ENCODE measurements at regions not wholly inside any gene's neighbourhood (a gene's known extent, or its start where the extent isn't known, plus 50 kb on each side); places are given as distances from the start of the nearest gene placed in this dataset.

- DNase-seq (ENCODE audit: low spot score), result no peak
- intact Hi-C loops (cut with DNase I), result no loop called here
- no peak for ATAC-seq
These were observed 213.6 kb upstream of the TBX20 start for GRCh38 chr7:35467456-35467978.

DNA sequence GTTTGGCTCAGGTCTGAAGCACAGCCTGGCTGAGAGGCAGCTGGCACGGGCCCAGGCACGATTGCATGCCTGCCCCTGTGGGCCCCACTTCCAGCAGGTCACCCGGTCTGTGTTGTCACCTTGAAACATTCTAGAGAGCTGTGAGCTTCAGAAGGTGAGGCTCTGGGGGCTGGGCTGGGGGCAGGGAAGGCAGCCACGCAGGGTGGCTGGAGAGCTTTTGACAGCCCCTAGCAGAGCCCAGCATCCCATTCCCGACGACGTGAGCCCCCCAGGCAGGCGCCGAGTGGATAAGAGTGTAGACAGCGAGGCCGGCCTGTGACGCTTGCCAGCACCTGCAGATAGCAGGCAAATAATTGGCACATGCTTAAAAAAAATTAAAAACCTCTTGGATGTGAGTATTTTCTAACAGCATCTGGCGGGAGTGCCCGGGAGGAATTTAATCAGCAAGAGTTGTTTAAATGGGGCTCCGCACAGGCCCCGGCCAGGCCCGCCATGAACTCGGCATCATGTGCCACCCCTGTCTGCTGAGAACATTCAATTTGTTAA, 212.0 kb upstream of the TBX20 start:
- intact Hi-C loops (cut with DNase I), result no loop called here
- DNase-seq (ENCODE audit: low spot score) (no peak), ATAC-seq (no peak)

DNA sequence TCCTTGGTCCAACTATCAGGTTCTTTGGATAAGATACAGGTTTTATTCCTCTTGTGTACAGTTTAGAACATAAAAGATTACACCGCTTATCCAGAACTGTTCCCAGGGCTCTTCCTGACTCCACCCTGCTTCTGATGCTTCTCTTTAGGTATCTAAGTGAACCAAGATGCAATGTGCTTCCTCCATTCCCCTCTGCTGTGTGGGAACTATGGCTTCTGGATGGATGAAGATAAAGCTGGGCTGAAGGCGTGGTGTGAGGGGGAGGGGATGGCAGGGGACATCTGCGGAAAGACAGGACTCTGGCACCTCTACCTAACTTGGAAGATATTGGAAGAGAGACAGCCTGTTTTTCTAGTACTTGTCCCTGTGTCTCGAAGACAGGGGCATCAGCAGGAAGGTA, 209.9 kb upstream of the TBX20 start:
- ATAC-seq (no peak), DNase-seq (ENCODE audit: low spot score) (no peak)
- intact Hi-C loops (cut with DNase I), result no loop called here

- intact Hi-C loops (cut with DNase I), result no loop called here
- ATAC-seq (no peak), DNase-seq (ENCODE audit: low spot score) (no peak)
These were observed 209.3 kb upstream of the TBX20 start for GRCh38 chr7:35463176-35463700.

GRCh38 chr7:35454575-35455385, 200.9 kb upstream of the TBX20 start:
- ATAC-seq, result no peak
- no peak for DNase-seq (ENCODE audit: low spot score)
- intact Hi-C loops (cut with DNase I), result loop anchor here (1.0 kb wide), 1 partner anchor 42 kb away; no protein-coding TSS in a partner anchor

DNA sequence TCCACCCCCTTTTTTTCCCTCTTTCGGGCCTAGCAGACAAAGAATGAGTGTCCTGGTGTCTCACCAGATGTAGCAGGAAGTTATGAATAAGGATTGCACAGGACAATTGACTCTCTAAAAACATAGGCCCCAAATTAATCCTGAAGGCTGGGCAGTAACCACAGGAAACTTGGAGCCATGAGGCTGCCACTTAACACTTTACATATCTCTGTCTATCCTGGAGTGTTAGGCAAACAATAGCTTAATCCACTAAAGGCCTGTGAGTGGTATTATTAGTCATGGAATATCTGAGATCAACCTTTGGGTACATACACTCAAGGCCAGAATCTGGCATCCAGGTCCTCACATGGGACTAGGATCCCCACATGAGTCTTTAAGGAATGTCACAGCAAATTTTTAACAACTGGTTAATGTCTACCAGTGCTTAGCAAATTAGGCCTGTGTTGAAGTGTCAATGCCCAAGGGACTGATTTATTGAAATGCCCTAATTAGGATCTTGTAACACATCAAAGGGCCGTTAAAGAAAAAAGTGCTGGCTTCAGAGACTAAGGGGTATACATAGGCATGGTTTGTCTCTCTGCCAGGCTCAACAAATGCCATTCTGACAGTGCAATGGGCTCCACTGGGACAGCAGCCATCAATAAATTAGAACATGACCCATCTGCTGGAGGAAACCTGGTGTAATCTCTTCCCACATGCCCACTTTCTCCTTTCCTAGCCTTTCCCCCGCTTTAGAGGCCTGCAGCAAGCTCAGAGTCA, 196.7 kb upstream of the TBX20 start:
- no peak for ATAC-seq
- no peak for DNase-seq (ENCODE audit: low spot score)
- intact Hi-C loops (cut with DNase I), result no loop called here

DNA sequence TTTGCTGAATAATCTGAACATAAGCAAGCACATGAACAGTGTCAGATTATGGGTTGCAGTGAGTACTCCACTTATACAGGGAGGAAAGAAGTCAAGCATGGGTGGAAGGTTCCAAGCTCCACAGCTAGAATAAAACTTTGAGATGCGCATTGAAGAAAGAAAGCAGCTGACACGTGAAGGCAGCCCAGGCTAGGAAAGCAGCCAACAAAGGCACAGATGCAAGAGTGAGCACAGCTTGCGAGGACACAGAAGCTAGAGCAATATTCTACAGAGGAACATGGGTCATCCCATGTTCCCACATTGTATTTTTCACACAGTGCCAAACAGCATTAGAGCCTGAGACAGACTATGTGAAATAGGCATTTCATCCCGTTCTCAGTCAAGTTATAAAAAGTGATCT, 194.6 kb upstream of the TBX20 start:
- DNase-seq (ENCODE audit: low spot score) (no peak), ATAC-seq (no peak)
- intact Hi-C loops (cut with DNase I), result no loop called here

DNA sequence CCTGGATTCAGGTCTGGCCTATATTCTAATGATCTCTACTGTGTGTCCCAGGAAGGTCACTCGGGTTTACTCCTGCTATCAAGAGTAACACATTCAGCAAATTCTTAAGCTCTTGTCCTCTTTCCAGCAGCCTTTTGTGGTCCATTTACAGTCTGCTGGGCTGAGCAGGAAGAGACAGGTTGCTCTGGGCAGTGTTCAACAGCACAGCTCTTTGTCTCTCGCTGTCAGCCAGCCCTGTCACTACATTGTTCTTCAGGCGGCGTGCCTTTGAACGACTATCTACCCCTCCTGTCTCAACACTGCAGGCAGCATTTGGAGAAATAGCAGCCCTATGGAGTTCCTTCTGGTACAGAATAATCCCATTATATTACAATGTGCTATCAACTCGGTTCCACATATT, 192.2 kb upstream of the TBX20 start:
- intact Hi-C loops (cut with DNase I), result no loop called here
- no peak for DNase-seq (ENCODE audit: low spot score)
- ATAC-seq, result no peak

- intact Hi-C loops (cut with DNase I), result no loop called here
- DNase-seq (ENCODE audit: low spot score) (no peak), ATAC-seq (no peak)
These were observed 183.8 kb upstream of the TBX20 start for GRCh38 chr7:35437619-35438275.

DNA sequence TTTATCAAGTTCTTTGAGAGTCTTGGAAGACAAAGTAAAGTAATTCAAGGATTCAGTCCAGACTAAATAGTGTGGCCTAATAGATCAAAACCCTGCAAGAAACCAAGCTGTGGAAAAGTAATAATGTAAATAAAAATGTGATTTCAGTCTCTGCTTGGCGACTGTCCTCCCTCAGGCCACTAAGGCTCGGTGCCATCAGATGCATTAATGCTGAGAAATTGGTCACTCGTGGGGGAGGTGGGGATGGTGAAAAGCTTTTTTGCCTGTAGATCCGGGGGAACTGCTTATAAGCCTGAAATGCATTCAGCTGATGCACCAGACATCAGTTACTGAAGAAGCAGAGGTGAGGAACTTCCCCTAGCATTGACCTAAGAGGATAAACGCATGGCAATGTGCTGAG, 182.6 kb upstream of the TBX20 start:
- ATAC-seq (no peak), DNase-seq (ENCODE audit: low spot score) (no peak)
- intact Hi-C loops (cut with DNase I), result no loop called here

GRCh38 chr7:35430547-35431153, 176.8 kb upstream of the TBX20 start:
- ATAC-seq (no peak), DNase-seq (ENCODE audit: low spot score) (no peak)
- intact Hi-C loops (cut with DNase I), result no loop called here

DNA sequence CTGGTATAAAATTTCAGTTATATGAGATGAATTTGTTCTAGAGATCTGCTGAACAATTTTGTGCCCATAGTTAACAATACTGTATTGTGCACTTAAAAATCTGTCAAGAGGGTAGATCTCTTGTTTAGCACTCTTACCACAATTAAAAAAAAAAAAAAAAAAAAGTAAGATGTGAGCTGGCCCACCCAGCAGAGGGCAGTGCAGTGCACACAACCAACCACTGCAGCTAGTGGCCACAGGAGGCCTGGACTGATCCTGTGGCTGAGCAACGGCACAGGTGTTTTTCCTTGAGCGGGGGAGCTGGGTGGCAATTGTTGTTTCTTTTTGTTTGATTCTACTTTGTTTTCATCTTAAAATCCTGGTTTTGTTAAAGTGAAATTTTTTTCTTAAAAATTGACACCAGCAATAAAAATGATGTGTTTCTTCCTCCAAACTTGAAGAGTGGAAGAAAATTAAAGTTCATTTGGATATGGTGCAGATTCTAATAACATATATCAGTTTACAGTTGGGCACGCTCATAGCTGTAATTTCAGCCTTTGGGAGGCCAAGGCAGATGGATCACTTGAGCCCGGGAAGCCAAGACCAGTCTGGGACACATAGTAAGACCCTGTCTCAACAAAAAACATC, 171.1 kb upstream of the TBX20 start:
- no peak for ATAC-seq

GRCh38 chr7:35424440-35424839, 170.5 kb upstream of the TBX20 start:
- ATAC-seq (no peak), DNase-seq (ENCODE audit: low spot score) (no peak)
- intact Hi-C loops (cut with DNase I), result no loop called here

More for the DNA sequence above, 171.1 kb upstream of the TBX20 start:
- intact Hi-C loops (cut with DNase I), result no loop called here
- peak; percentile 61 for DNase-seq (ENCODE audit: low spot score)

GRCh38 chr7:35422715-35423114, 168.8 kb upstream of the TBX20 start:
- intact Hi-C loops (cut with DNase I), result no loop called here
- DNase-seq (ENCODE audit: low spot score), result no peak
- no peak for ATAC-seq

DNA sequence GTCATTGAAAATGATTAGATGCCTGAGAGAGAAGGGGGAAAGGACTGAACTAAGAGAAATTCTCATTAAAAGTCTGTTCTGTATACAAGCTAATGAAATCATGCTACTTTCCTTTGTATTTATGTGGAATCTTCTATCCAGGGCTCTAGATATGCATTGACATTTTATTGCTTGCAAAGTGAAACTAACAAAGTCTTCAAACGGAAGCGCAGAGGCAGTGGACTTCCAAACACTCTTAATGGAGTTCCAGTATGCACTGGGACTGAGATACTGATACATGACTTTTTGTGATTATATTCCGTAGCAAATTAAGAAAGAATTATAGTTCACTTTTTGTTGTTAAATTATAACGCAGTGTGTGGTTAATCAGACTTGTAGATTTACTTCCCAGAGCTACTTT, 166.8 kb upstream of the TBX20 start:
- ATAC-seq (no peak), DNase-seq (ENCODE audit: low spot score) (no peak)
- intact Hi-C loops (cut with DNase I), result no loop called here

- DNase-seq (ENCODE audit: low spot score) (no peak), ATAC-seq (no peak)
- intact Hi-C loops (cut with DNase I), result no loop called here
These were observed 165.5 kb upstream of the TBX20 start for GRCh38 chr7:35419391-35419755.

DNA sequence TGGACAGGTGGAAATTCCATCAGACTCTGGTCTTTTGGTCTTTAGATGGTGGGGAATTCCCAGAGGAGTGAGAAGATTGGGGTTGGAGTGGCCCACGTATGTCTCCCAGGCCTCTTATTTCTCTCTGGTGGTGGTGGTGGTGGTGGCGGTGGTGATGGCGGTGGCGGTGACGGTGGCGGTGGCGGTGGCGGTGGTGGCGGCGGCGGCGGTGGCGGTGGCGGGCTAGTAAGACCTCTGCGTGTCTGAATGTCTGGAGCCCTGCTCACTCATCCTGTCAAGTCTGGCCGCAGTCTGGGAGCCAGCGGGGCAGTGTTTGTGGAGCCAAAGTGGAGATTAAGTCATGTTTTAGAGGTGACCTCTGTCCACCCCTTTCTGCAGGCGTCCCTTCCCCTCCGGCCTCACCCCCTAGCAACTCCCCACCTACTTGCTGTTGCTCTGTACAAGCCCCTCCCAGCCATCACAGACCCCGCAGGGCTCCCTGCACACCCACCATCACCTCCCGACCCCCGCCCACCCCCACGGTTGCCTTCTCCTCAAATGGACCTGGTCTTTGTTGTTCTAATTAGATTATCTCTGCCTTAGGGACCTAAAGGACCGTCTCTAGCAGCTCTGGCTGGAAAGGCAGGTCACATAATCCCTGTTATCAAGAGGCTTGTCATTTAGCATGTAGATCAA, 165.0 kb upstream of the TBX20 start:
- DNase-seq (ENCODE audit: low spot score), result no peak
- intact Hi-C loops (cut with DNase I), result no loop called here
- ATAC-seq, result no peak

GRCh38 chr7:35416568-35416967, 162.7 kb upstream of the TBX20 start:
- intact Hi-C loops (cut with DNase I), result no loop called here
- ATAC-seq (no peak), DNase-seq (ENCODE audit: low spot score) (no peak)
